ENCODE measurements at regions not wholly inside any gene's neighbourhood (a gene's known extent, or its start where the extent isn't known, plus 50 kb on each side); places are given as distances from the start of the nearest gene placed in this dataset.

GRCh38 chr2:123912171-123912570, 112.9 kb upstream of the CNTNAP5 start:
- no peak for TF ChIP-seq E2F4 (IDR thresholded peaks at IDR 0.05; ENCODE audit: low read depth, low read length)
- no peak for TF ChIP-seq EP300 (IDR thresholded peaks at IDR 0.05; ENCODE audit: borderline replicate concordance in 1 of 2, control insufficient read depth in 1 of 2, low read depth in 2 of 2, low read length in 2 of 2)
- no peak for TF ChIP-seq CTCF (IDR thresholded peaks at IDR 0.05 in 2 of 3, conservative IDR thresholded peaks at IDR 0.05 in 1 of 3; ENCODE audit: control insufficient read depth in 2 of 3, extremely low read depth in 1 of 3, insufficient read depth in 1 of 3, low read depth in 3 of 3, low read length in 3 of 3)
- TF ChIP-seq RBBP5 (conservative IDR thresholded peaks at IDR 0.05): no peak
- TF ChIP-seq POLR2AphosphoS5 (IDR thresholded peaks at IDR 0.05; ENCODE audit: low read length): no peak
